ENCODE measurements at regions not wholly inside any gene's neighbourhood (a gene's known extent, or its start where the extent isn't known, plus 50 kb on each side); places are given as distances from the start of the nearest gene placed in this dataset.

GRCh38 chr4:116512552-116512951, 572.8 kb downstream of the TRAM1L1 start:
- TF ChIP-seq CTCF (IDR thresholded peaks at IDR 0.05), result no peak
- TF ChIP-seq POLR2A (IDR thresholded peaks at IDR 0.05), result no peak
